SHP77 treated with DMSO at 0.1 percent for 48 hours (cell line): ENCODE measurements at regions not wholly inside any gene's neighbourhood (a gene's known extent, or its start where the extent isn't known, plus 50 kb on each side); places are given as distances from the start of the nearest gene placed in this dataset.

Source experiments
- DNase-seq: peaks from one replicate; lab custom pipeline; 2025; lab: John Stamatoyannopoulos, UW

DNA sequence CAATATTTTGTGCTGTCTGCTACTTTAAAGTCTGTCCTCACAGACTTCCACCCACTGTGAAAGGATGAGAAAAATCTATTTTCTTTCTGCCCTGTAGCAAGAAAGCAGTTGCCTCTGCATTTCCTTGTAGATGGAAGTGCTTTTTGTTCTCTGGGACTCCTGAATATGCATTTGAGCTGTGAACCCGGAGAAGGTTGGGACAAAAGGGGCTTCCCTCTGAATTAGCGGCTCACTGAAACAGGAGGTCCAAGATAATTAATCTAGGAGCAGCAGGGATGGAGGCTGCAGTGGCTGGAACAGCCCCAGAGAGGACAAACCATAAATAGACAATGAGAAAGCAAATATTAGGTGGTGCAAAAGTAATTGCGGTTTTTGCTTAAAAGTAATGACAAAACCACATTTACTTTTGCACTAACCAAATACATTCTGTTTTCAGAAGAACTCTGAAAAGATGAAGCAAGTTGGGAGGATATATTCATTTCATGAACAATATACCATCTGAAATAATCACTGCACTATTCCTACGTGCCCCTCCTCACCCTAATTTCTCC lies 143.4 kb upstream of the KBTBD8 start:
- DNase-seq, result no peak

DNA sequence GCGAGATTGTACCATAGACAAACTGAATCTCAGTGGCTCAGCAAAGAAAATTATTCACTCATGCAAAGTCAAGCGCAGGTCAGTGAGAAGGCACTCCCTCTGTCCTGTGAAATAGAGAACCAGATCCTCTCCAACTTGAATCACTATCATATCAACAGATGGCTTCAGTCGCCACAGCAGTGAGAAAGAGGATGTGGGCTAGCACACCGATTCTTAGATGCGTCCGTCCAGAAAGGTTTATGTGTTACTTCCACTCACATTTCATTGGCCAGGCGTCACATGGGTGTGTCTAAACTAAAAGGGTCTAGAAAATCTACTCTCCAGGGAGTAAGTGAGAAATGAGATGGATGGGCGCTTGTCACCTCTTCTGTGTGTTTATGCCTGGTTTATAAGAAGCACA lies 141.6 kb upstream of the KBTBD8 start:
- no peak for DNase-seq

DNA sequence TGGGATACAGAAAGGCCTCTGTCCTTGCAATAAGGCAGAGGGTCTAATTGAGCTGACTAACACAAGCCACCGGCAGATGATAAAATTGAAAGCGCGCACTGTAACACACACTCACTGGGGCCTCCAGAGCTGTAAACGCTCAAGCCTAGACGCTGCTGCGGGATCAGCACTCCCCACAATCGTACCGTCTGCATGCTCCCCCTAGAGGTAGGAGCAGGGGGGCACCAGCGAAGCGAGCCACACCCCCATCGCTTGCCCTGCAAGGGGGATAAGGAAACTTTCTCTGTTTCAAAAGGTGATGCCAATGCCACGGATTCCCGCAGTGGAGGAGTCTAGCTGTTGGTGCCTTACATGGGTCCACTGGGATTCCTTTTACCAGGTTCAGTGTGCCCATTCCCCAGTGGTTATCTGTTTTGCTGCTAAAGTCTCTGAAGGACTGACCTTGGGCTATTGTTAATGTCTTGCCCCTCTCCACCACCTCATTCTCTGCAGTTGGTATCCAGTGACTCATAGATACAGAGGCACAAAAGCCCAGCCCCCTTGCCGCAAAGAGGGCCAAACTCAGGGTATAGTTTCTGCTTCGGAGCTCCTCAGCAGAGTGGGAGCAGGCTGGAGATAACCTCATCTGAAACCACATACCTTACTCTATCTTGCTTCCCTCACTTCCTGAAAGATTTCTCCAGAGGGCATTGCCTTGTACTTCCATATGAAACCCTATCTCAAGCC lies 139.3 kb upstream of the KBTBD8 start:
- DNase-seq, result no peak

DNA sequence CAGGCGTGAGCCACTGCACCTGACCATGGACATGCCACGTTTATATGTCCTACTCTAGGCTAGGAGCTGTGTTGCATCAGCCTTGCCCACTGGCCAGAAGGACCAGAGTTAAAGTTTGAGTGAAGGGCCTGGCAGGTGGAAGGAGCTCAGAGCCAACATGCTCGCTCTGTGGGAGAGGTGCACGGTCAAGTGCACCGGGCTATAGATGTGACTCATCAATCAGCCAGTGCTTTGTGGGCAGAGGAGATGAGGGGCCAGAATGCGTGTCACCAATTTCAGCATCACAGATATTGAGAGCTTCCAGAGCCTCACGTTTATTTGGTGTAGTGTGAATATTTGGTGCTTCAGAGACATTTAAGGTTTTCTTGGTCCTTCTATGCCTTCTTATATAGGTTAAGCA lies 137.3 kb upstream of the KBTBD8 start:
- DNase-seq, result no peak

DNA sequence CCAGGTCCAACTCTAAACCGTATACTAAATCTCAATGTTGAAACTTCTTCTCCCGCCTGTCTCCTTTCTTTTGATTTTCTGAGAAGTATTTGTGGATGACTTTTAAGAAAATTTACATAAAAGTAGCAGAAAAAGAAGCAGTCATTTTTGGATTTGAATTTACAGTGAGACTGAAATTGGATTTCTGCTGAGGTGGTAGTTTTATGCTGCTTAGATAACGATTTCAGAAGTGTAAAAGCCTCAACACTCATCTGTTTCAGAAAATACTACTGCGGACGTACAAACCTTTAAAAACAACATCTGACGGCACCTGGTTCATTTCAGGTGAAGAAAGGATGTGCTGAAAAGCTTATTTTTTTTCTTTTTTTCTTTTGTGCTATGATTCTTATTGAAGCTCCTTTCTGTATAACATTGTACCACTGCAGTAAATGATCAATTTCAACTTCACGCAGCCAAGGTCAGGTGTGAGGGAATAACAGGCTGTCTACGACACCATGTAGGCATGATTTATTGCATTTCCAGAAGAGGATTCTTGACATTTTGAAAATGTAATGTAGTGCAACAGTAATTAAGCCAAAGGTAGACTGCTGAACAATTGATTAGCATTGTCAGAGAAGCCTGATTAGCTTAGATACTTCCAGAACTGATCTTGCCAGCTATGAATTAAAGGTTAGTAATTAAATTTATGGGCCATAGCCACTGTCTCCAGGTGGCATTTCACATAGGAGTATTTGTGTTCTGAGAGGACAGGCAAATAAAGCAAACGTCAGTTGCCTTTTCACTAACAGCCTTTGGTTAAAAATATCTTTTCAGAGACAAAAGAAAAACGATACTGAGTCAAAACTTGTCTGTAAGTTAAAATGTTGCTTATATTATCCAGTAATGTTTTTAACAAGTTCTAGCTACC lies 134.6 kb upstream of the KBTBD8 start:
- peak; percentile 85 for DNase-seq

DNA sequence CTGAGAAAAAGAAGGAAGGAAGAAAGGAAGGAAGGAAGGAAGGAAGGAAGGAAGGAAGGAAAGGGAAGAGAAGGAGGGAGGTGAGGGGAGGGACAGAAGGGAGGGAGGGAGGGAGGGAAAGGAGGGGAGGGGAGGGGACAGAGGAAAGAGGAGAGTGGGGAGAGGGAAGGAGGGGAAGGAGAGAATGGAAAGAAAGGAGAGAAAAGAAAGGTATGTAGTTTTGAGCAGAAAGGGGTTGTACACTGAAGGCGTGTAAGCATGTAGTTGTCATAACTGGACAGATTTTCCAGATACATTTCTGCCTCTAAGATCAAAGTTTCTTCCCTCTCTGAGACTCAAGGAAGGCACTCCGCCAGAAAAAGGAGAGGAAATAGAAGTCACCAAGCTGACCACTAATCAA lies 113.4 kb upstream of the KBTBD8 start:
- DNase-seq, result no peak

DNA sequence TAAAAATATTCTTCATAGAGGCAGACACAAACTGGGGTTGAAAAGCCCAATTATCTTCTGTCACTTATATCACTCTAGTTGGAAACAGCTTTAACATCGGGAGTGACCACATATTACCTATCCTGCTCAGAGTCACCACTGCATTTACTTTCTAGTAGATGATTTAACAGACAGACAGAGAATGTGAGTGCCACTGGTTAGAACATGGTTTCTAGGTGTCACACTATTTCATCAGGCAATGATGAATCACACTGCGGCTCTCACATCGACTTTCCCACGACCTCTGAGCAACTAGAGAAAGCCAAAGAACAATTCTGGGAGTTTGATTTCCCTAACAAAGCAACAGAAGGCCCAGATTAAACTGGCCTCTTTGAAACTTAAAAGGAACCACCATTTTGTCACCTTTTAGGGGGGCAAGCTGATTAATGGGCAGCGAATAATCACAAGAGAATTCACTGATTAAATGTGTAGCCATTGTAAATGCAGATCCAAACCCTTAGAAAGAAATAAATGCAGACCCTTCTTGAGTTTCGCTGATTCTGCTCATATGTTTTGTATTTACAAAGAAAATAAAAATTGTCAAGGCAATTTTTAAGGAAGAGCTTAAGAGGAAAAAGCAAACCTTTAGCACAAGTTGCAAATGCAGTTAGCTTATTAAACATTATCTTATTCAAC lies 112.6 kb upstream of the KBTBD8 start:
- no peak for DNase-seq

DNA sequence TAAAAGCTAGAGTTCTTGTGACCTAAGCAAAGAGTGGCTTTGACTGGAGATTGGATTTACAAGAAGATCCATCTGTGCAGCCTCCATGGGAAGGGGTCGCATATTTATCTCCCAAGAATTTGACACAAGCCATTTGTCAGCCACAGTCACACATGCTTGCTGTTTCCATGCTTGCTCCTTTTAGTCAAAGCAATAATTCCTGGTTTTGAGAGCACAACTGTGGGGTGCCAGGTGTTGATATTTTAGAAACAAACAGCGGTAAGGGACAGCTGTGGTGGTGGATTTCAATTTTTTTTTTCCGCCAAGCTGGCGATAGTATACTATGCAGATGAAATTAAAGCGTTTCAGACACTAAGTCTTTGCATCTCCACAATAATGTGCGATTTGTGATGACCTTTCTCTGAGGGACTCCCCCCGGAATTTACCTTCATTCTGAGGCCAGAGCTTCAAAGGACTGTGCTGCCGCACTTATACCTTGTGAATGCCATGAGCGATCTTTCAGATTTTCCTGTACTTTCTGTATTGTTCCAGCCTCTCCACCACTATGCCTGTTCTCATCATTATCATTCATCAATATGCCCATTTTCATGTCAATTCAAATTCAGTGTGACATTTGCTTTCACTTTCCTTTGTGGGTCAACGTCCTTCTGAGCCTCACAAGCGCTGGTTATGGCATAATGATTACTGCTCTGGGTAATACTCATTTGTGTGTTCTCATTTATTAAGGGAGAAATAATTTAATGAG lies 108.2 kb upstream of the KBTBD8 start:
- DNase-seq, result no peak

DNA sequence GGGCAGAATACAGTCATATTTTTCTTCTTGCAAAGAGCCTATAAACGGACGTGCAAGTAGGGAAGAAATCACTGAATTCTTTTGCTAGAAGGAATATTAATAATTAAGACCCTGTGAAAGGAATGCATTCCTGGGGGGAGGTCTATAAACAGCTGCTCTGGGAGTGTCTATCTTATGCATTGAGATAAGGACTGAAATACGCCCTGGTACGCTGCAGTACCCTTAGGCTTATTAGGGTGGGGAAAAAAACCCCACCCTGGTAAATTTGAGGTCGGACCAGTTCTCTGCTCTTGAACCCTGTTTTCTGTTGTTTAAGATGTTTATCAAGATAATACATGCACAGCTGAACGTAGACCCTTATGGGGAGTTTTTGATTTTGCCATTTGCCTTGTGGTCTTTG lies 100.0 kb upstream of the KBTBD8 start:
- DNase-seq, result no peak

DNA sequence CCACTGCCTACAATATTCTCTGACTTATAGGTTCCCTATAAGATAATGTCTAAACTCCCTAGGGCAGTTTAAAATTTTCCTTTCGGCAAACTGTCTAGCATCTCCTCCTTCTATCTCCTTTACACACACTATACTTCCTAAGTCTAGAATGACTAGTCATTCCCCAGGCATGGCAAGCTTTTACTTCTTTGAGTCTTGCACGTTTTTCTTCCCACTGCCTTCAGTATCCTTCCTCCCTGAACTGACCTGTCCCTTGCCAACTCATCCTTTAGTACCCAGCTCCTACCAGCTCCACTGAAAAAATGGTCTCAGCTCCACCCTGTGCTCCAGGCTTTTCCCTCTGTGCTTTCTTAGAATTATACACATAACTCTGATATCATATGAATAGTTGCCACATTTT lies 93.8 kb upstream of the KBTBD8 start:
- no peak for DNase-seq

DNA sequence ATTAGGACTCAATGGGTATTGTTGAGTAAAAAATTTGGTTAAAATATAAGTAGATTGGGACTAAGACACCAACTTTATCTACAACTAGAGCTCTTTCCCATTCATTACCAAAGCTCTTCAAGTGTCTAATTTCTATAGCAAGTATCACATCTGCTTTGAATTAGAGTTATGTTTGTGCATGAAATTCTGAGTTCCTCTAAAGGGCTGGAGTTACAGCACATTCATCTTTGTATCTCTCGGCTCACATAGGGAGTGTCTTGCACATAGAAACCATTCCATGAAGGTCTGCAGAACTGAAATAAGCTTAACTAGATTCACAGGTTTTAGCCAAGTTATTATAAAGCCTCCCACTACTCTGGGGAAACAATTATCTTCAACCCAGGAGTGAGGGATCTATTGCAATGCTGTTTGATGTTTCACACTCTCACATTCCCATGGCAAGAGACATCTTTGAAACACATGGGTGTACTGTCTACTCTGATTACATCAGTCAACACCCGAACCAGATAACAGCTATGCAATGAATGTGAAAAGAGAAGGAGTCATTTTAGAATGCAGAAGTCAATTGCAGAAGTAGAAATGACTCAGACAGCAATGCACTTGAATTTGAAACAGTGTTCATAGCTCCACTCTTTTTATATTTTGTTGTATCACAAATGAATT lies 93.1 kb upstream of the KBTBD8 start:
- DNase-seq, result no peak

DNA sequence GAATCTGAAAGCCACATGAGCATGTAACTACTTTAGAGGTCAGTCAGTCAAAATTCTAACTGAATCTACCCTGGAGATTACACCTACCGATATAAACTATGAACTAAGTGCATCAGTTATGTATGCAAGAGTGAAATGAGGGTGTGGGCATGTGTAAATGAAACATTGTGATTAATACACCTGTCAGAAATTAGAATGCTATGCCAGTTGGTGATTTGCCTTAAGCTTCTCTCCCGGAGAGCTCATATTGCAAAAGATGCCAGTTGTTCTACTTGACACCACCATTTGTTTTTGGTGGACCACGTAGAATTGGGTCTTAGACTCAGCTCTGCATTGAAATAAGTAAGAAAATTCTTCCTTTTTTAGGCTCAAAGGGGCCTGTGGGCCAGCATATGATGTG lies 91.0 kb upstream of the KBTBD8 start:
- no peak for DNase-seq

DNA sequence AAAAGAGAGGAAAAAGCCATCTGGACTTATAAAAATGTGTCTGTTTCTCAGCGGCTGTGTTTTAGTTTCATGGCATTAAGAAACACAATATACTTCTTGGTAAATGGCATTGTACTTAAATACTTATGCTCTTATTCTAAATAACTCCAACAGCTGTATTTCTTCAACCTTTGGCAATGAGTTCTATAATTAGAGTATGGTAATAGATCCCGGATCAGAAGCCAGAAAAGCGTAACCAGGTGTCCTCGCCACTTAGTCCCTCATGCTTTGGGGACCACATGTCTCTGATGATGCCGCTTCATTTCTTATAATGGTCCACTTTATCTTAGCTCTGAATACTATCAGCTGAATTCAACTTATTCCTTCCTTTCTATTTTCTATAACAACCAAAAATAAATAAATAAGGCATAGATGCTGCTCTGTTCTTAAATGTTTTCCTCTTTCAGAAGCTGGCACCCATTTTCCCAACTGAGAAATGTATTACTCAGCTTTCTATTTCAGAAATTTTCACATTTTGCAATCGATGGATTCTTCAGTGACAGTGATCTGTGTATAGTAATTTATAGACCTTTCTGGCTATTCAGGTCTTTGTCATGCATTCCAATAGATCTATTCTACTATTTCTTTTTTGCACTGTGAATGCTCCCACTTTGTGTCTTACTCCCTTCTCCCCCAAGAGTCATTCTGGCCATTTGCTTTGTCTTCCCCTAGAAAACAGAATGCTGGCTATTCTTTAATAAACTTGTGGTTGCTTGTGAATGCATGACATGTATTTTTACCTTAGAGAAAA lies 87.6 kb upstream of the KBTBD8 start:
- no peak for DNase-seq

DNA sequence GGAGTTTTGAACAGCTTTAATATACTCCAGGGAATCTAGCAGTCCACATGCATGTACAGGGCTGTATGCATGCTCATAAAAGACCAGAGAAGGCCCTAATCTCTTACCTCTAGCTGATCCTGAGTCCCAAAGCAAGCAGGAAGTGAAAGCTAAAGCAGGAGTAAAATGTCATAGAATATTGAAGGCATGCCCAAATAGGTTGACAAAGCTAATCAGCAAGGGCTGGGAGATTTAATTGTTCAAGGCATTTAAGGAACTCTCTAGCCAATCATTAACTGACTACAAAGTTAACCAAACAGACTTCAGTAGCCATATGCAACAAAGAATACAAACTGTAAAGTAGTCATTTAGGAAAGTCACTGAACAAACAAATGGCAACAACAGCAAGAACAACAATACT lies 85.8 kb upstream of the KBTBD8 start:
- no peak for DNase-seq

DNA sequence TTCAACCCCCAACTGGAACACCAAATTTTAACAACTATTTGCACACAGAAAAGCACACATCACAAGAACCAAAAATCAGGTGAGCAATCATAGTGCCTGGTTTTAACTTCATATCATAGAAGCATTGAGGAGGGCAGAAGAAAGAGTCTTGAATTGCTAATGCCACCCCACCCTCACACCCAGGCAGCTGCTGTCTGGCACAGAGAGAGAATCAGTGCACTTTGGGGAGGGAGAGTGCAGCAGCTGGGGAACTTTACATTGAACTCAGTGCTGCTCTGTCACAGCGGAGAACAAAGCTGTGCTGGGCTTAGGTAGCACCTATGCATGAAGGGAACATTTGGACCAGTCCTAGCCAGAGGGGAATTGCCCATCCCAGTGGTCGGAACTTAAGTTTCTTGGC lies 76.0 kb upstream of the KBTBD8 start:
- DNase-seq, result no peak

DNA sequence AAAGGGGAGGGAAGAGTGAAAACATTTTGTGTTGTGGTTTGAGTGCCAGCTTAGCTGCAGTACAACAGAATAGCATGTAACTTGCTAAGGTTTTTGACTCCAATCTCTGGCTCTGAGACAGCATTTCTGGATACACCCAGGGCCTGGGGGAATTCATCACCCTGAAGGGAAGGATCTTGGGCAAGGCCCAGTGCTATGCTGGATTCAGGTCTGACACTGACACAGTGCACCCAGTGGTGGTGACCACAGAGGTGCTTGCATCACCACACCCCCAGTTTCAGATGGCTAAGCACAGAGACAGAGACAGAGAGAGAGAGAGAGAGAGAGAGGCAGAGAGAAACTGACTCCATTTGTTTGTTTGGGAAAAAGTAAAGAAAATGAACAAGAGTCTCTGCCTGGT lies 74.1 kb upstream of the KBTBD8 start:
- DNase-seq, result no peak

DNA sequence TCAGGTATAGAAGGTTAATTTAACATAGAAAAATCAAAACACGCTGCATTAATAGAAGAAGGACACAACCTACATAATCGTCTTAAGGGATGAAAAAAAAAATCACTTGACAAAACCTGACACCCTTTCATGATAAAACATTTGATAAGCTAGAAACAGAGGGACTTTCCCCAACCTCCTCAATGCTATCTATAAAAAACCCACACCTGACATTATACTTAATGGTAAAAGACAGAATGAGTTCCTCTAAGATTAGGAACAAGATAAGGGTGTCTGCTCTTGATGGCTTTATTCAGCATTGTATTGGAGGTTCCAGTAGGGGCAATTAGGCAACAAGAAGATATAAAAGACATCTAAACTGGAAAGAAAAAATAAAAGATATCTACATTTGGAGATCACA lies 69.9 kb upstream of the KBTBD8 start:
- DNase-seq, result no peak

DNA sequence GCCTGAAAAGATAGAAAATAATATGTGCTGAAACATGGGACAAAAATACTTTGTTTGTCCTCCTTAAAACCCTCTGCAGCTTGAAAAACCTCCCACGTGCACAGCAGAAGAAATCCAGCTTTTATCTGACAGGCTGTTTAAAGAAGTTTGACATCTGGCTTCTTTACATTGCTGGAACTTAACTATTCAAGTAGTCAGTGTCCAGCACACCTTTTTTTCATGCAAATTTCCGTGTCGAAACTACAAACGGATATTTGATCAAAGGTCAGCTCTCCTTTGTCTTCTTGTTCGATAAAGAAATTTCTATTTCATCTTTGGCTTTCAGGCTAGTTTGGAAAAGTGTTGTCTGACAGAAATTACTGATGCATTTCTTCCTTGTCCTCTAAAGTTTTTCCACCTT lies 66.8 kb upstream of the KBTBD8 start:
- DNase-seq, result no peak

DNA sequence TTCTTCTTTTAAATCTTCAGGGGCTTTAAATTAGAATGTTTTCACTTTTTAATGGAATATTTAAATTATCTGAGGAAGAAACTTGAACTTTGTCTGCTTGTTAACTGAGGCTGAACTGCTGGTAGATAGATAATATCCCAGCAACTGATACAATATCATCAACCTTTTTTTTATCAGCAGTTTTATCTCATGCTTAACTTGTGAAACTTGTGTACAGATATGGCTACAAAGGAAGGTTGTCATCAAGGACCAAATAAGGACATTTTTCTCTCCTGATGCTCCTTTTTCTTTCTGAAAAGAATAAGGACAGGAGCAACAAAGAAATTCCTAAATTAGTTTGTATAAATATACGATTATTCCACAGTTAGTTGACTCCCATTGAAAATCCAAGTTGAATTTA lies 66.4 kb upstream of the KBTBD8 start:
- no peak for DNase-seq

DNA sequence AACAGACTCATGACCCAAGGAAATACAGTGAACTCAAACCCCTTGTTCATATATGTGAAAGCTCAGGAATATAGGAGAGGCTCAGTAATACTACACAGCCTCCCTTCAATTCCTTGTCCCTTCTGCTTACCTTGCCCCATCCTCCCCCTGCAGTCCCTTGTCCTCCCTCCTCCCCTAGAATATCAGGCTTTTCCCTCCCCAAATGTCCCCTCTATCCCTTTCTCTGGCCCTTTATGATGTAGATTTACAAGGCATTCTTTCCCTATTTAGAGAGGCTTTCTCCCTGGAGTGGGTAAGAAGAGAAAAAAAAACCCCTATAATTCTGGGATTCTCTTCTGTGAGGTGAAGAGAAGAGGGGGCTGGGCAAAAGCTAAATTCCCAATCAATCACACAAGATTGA lies 64.9 kb upstream of the KBTBD8 start:
- no peak for DNase-seq

DNA sequence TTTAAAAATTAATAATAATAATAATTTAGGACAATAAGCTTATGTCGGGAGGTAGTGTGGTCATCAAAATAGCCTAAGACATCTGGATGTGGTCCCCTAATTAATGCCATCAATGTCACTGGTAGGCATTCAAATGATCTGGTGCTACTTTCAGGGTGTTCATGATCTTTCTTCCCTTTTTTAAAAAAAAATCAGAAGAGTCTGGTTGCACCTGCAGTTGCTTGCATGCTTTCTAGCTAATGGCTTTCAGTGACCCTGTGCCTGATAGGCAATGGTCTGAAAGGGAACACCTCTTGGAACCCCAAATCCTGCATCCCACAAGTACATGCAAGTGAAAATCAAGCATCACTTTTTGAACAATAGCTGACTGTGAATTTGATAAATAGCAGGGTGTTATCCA lies 64.1 kb upstream of the KBTBD8 start:
- no peak for DNase-seq
